Activated T-cell treated with anti-CD3 and anti-CD28 coated beads, Interleukin-2, amount 50 U/mL, for 72 hours (primary cell): ENCODE measurements at regions not wholly inside any gene's neighbourhood (a gene's known extent, or its start where the extent isn't known, plus 50 kb on each side); places are given as distances from the start of the nearest gene placed in this dataset.

Experiments
- ATAC-seq, 2 donors: fragments of 150-1000 bp; cut with Tn5 transposase; replicated peaks in 1 of 2; 2 replicates each; pipeline ENCODE4 v1.10.0; 2021; ENCODE audit warnings: moderate library complexity in 2 of 2, mild to moderate bottlenecking in 1 of 2
- DNase-seq, 2 donors: peaks; one replicate each; pipeline ENCODE4 v3.0.0; 2021 to 2022; ENCODE audit warnings: mixed read lengths in 1 of 2
- H3K27ac Mint-ChIP-seq: one replicate; pipeline ENCODE4 v1.8.0; 2022; ENCODE audit warnings: mild to moderate bottlenecking, moderate library complexity, mixed read lengths
- H3K27me3 Mint-ChIP-seq: one replicate; pipeline ENCODE4 v1.8.0; 2022; ENCODE audit warnings: low read depth, mixed read lengths
- H3K36me3 Mint-ChIP-seq, 2 donors: one replicate each; pipeline ENCODE4 v1.8.0; 2022; ENCODE audit warnings: mixed read lengths in 2 of 2, mild to moderate bottlenecking in 1 of 2; ENCODE audit not compliant: insufficient read depth in 2 of 2
- H3K4me1 Mint-ChIP-seq: one replicate; pipeline ENCODE4 v1.8.0; 2022; ENCODE audit warnings: low read depth, mixed read lengths
- H3K4me3 Mint-ChIP-seq, 2 donors: one replicate each; pipeline ENCODE4 v1.8.0; 2022; ENCODE audit warnings: mild to moderate bottlenecking in 2 of 2, mixed read lengths in 2 of 2, moderate library complexity in 2 of 2
- H3K9me3 Mint-ChIP-seq, 2 donors: one replicate each; pipeline ENCODE4 v1.8.0; 2022; ENCODE audit warnings: mixed read lengths in 2 of 2

GRCh38 chr1:187261637-187262036, 432.9 kb downstream of the PLA2G4A start:
- Mint-ChIP-seq H3K4me3 (no peak overlapping the region), H3K27me3 (no peaks in the 10 kb centered on the region), H3K9me3 (no peaks in the 10 kb centered on the region), H3K4me1 (no peaks in the 10 kb centered on the region), H3K27ac (no peak overlapping the region), H3K36me3 (no peaks in the 10 kb centered on the region)
- no peak for DNase-seq
- ATAC-seq, result no peak

DNA sequence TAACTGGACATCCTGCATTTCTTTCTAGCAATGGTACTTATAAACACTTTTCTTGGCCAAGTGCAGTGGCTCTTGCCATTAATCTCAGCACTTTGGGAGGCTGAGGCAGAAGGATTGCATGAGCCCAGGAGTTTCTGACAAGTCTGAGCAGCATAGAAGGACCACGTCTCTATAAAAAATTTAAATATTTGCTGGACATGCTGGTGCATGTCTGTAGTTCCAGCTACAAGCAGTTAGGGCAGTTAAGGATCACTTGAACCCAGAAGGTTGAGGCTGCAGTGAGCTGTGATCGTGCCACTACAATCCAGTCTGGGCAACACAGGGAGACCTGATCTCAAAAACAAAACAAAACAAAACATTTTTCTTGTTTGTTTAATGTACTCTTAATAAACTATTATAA, 434.0 kb downstream of the PLA2G4A start:
- H3K27ac Mint-ChIP-seq, result no peak overlapping the region
- H3K9me3 Mint-ChIP-seq, result peaks cover 0 to 2% of the 10 kb centered on the region in 2 donors
- DNase-seq (no peak), ATAC-seq (no peak)
- no peaks in the 10 kb centered on the region for H3K27me3 Mint-ChIP-seq
- no peaks in the 10 kb centered on the region for H3K36me3 Mint-ChIP-seq
- H3K4me3 Mint-ChIP-seq, result no peak overlapping the region
- no peaks in the 10 kb centered on the region for H3K4me1 Mint-ChIP-seq

DNA sequence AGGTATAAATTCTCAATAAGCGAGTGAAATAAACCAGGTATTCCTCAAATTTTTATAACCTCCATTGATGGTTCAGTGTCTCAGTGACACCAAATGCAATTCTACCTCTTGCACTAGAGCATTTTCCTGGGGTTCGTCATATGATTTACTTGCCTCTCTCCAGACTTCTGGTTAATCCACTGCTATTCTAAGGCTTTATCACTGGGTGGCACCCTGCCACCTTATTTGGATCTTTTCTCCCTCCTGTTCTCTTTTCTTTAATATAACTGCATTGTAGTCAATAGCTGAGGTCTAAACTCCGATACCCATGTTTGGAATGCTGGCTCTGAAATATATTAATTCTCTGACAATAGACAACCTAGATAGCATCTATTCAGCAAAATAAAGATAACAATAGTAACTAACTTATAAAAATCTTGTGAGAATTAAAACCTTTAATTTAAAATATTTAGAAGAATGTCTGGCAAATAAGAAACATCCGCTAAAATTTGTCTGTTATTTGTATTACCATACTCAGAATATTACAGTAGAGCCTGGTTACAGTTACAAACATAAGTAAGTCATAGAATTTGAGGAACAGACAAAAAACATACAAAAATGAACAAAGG, 436.4 kb downstream of the PLA2G4A start:
- H3K36me3 Mint-ChIP-seq, result no peaks in the 10 kb centered on the region
- no peaks in the 10 kb centered on the region for H3K27me3 Mint-ChIP-seq
- no peaks in the 10 kb centered on the region for H3K4me1 Mint-ChIP-seq
- H3K9me3 Mint-ChIP-seq, result peaks cover 0 to 2% of the 10 kb centered on the region in 2 donors
- H3K4me3 Mint-ChIP-seq, result no peak overlapping the region
- ATAC-seq (no peak), DNase-seq (peak in 1 of 2 donors; percentile 1)
- no peak overlapping the region for H3K27ac Mint-ChIP-seq

DNA sequence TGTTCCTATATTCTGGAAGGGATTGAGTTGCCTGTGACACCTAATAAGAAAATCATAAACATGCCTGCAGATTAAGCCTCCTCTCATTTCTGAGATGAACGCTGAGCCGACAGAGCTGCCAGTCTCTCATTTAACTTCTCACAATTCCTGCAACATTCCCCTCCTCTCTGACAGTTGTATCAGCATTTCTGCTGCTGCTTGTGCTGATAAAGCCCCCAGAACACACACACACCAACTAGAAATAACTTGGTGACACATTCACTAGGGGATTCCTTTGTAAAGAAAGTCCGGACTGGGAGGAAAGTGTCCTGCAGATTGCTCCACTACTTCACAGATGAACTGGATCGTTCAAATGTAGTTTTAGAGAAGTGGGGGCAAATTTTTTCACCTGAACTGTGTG, 437.3 kb downstream of the PLA2G4A start:
- DNase-seq (no peak), ATAC-seq (no peak)
- Mint-ChIP-seq H3K27ac (no peak overlapping the region), H3K9me3 (peaks cover 0 to 2% of the 10 kb centered on the region in 2 donors), H3K4me1 (no peaks in the 10 kb centered on the region), H3K27me3 (no peaks in the 10 kb centered on the region), H3K4me3 (no peak overlapping the region), H3K36me3 (no peaks in the 10 kb centered on the region)

- ATAC-seq (no peak), DNase-seq (no peak)
- Mint-ChIP-seq H3K36me3 (no peaks in the 10 kb centered on the region), H3K4me3 (no peak overlapping the region), H3K9me3 (peaks cover 0 to 2% of the 10 kb centered on the region in 2 donors), H3K4me1 (no peaks in the 10 kb centered on the region), H3K27ac (no peak overlapping the region), H3K27me3 (no peaks in the 10 kb centered on the region)
These were observed 439.1 kb downstream of the PLA2G4A start for GRCh38 chr1:187267827-187268226.

DNA sequence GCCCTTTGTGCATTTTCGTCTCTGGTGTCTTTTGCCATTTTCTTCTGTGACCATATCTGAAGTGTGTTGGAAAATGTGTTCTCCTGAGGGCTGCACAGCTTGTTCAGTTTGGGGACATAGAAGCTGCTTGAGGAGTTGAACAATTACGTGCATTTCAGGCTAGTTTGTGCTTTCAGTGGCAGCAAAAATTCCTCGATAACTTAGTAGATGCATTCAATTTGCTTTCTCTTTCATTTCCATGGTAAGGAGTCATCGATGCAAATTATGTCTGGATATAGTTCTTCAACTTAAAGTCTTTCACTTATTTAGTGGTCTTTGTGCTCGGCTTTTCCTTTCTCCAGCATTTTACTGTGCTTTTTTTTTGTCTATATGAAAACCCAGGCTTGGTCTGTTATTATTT, 441.5 kb downstream of the PLA2G4A start:
- Mint-ChIP-seq H3K9me3 (peaks cover 0 to 2% of the 10 kb centered on the region in 2 donors), H3K27ac (no peak overlapping the region), H3K4me3 (no peak overlapping the region), H3K27me3 (no peaks in the 10 kb centered on the region), H3K36me3 (no peaks in the 10 kb centered on the region), H3K4me1 (no peaks in the 10 kb centered on the region)
- no peak for DNase-seq
- ATAC-seq, result no peak

DNA sequence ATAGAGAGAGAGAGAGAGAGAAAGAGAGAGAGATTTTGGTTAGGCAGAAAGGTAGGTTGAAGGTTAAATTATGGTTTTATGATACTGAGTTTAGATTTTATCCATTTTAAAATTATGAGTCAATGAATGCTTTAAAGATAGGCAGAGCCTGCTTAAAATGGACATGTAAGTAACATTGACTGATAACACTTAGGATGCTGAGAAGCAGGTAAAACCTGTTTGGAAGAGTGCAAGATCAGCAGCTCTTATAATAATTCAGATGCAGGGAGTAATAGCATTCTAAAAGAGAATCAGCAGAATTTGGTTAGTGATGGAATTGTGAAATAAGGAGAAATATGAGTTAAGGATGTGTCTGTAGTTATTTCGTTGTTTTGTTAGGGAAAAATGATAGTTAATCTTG, 446.6 kb downstream of the PLA2G4A start:
- ATAC-seq, result no peak
- no peaks in the 10 kb centered on the region for H3K9me3 Mint-ChIP-seq
- H3K4me3 Mint-ChIP-seq, result no peak overlapping the region

GRCh38 chr1:187275985-187276575, 447.3 kb downstream of the PLA2G4A start:
- Mint-ChIP-seq H3K36me3 (no peaks in the 10 kb centered on the region), H3K27me3 (no peaks in the 10 kb centered on the region), H3K4me1 (no peaks in the 10 kb centered on the region), H3K4me3 (no peak overlapping the region), H3K27ac (no peak overlapping the region), H3K9me3 (no peaks in the 10 kb centered on the region)
- DNase-seq, result no peak
- ATAC-seq, result no peak

More for the DNA sequence above, 446.6 kb downstream of the PLA2G4A start:
- Mint-ChIP-seq H3K27me3 (no peaks in the 10 kb centered on the region), H3K27ac (no peak overlapping the region), H3K4me1 (no peaks in the 10 kb centered on the region), H3K36me3 (no peaks in the 10 kb centered on the region)
- DNase-seq, result no peak

- ATAC-seq, result no peak
- H3K27me3 Mint-ChIP-seq, result no peaks in the 10 kb centered on the region
- H3K4me3 Mint-ChIP-seq, result no peak overlapping the region
- no peak for DNase-seq
- H3K36me3 Mint-ChIP-seq, result no peaks in the 10 kb centered on the region
- no peak overlapping the region for H3K27ac Mint-ChIP-seq
- no peaks in the 10 kb centered on the region for H3K9me3 Mint-ChIP-seq
- no peaks in the 10 kb centered on the region for H3K4me1 Mint-ChIP-seq
These were observed 447.9 kb downstream of the PLA2G4A start for GRCh38 chr1:187276677-187277076.

DNA sequence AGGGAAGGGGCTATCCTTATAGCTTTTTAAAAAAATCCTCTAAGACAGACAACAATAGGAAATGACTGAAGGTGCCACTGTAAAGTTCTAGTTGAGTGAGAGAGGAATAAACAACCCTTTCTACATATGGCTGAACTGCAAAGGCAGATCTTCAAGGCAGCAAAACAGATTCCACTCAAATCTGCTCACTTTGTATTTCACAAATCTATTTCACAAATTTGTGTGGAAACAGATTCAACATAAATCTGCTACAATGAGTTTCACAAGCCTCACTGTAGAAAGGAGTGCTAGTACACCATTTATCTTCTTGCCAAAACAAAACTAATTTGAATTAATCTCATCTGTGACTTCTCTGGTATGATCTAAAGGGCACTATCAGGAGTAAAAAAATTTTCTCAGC, 451.3 kb downstream of the PLA2G4A start:
- H3K36me3 Mint-ChIP-seq, result no peaks in the 10 kb centered on the region
- H3K9me3 Mint-ChIP-seq, result peaks cover 0 to 3% of the 10 kb centered on the region in 2 donors
- H3K27me3 Mint-ChIP-seq, result no peaks in the 10 kb centered on the region
- H3K4me3 Mint-ChIP-seq, result no peak overlapping the region
- H3K27ac Mint-ChIP-seq, result no peak overlapping the region
- no peaks in the 10 kb centered on the region for H3K4me1 Mint-ChIP-seq
- DNase-seq (no peak), ATAC-seq (no peak)

- no peak for DNase-seq
- no peak overlapping the region for H3K27ac Mint-ChIP-seq
- no peak for ATAC-seq
- peaks cover 3 to 5% of the 10 kb centered on the region in 2 donors for H3K9me3 Mint-ChIP-seq
- H3K36me3 Mint-ChIP-seq, result no peaks in the 10 kb centered on the region
- no peaks in the 10 kb centered on the region for H3K4me1 Mint-ChIP-seq
- no peaks in the 10 kb centered on the region for H3K27me3 Mint-ChIP-seq
- H3K4me3 Mint-ChIP-seq, result no peak overlapping the region
These were observed 452.3 kb downstream of the PLA2G4A start for GRCh38 chr1:187281085-187281484.

GRCh38 chr1:187283984-187284383, 455.2 kb downstream of the PLA2G4A start:
- H3K36me3 Mint-ChIP-seq, result no peaks in the 10 kb centered on the region
- H3K4me3 Mint-ChIP-seq, result no peak overlapping the region
- no peak for ATAC-seq
- no peaks in the 10 kb centered on the region for H3K4me1 Mint-ChIP-seq
- no peaks in the 10 kb centered on the region for H3K27me3 Mint-ChIP-seq
- no peak overlapping the region for H3K27ac Mint-ChIP-seq
- peaks cover 4 to 10% of the 10 kb centered on the region in 2 donors for H3K9me3 Mint-ChIP-seq
- no peak for DNase-seq

- ATAC-seq (no peak), DNase-seq (no peak)
- Mint-ChIP-seq H3K36me3 (no peaks in the 10 kb centered on the region), H3K4me1 (no peaks in the 10 kb centered on the region), H3K9me3 (peaks cover 2 to 9% of the 10 kb centered on the region in 2 donors), H3K27ac (no peak overlapping the region), H3K27me3 (no peaks in the 10 kb centered on the region), H3K4me3 (no peak overlapping the region)
These were observed 465.9 kb downstream of the PLA2G4A start for GRCh38 chr1:187294421-187295201.
